Spleen (tissue), 11 donors: ENCODE measurements at regions not wholly inside any gene's neighbourhood (a gene's known extent, or its start where the extent isn't known, plus 50 kb on each side); places are given as distances from the start of the nearest gene placed in this dataset.

Source experiments
- DNase-seq: peaks from one replicate; pipeline ENCODE4 v3.0.0-alpha.2; 2020
- H3K27ac ChIP-seq, 8 donors: fragments of 200-600 bp; sonication (generic) in 7 of 8; 1 replicate in 4 of 8; 2 replicates in 4 of 8; pipeline versions ENCODE4 v1.5.0 to v1.8.0; 2016 to 2021; ENCODE audit warnings: inconsistent platforms in 4 of 8, mild to moderate bottlenecking in 4 of 8, moderate library complexity in 1 of 8
- H3K27me3 ChIP-seq, 7 donors: fragments of 200-600 bp; sonication (generic) in 6 of 7; replicated peaks in 1 of 7; 1 replicate in 4 of 7; 2 replicates in 3 of 7; pipeline versions ENCODE4 v1.5.0 to v1.8.0; 2016 to 2021; ENCODE audit warnings: inconsistent platforms in 3 of 7, mild to moderate bottlenecking in 1 of 7
- H3K36me3 ChIP-seq, 6 donors: fragments of 200-600 bp; sonication (generic) in 5 of 6; 1 replicate in 4 of 6; 2 replicates in 2 of 6; pipeline versions ENCODE4 v1.5.0 to v1.8.0; 2016 to 2021; ENCODE audit warnings: inconsistent platforms in 2 of 6
- H3K4me1 ChIP-seq, 6 donors: fragments of 200-600 bp; sonication (generic) in 5 of 6; 1 replicate in 3 of 6; 2 replicates in 3 of 6; pipeline versions ENCODE4 v1.5.0 to v1.8.0; 2016 to 2021; ENCODE audit warnings: inconsistent platforms in 3 of 6
- H3K4me3 ChIP-seq, 8 donors: fragments of 200-600 bp; sonication (generic) in 7 of 8; 1 replicate in 4 of 8; 2 replicates in 4 of 8; pipeline versions ENCODE4 v1.5.0 to v1.8.0; 2016 to 2021; ENCODE audit warnings: inconsistent platforms in 4 of 8, mild to moderate bottlenecking in 4 of 8, moderate library complexity in 2 of 8
- H3K9me3 ChIP-seq, 8 donors: fragments of 200-600 bp; sonication (generic) in 7 of 8; 1 replicate in 4 of 8; 2 replicates in 4 of 8; pipeline versions ENCODE4 v1.5.0 to v1.8.0; 2016 to 2021; ENCODE audit warnings: inconsistent platforms in 4 of 8
- CTCF ChIP-seq, 11 experiments: fragments of 200-600 bp in 7 of 11; fragments of 450-650 bp in 4 of 11; sonication (generic) in 4 of 11; IDR thresholded peaks in 8 of 11; conservative IDR thresholded peaks in 3 of 11; 1 replicate in 7 of 11; 2 replicates in 4 of 11; pipeline versions ENCODE4 v1.4.0 to v1.8.0; 2016 to 2021; ENCODE audit warnings: antibody characterized with exemption in 11 of 11, inconsistent platforms in 4 of 11, mild to moderate bottlenecking in 1 of 11
- POLR2A ChIP-seq, 3 donors: fragments of 450-650 bp; IDR thresholded peaks; one replicate each; pipeline ENCODE4 v1.5.1; 2017; ENCODE audit warnings: antibody characterized with exemption in 3 of 3, mild to moderate bottlenecking in 1 of 3
- POLR2AphosphoS5 ChIP-seq, 3 donors: sonication (generic); formaldehyde crosslinking; IDR thresholded peaks; one replicate each; pipeline ENCODE4 v1.5.1; 2017; ENCODE audit warnings: antibody characterized with exemption in 3 of 3
- WGBS, 5 donors: extraction: QIAGEN DNeasy Blood & Tissue Kit in 3 of 5; methylation state at CpG; one replicate each; pipeline versions ENCODE4 v1.1.5 to v1.1.7; 2013 to 2018; 5-methylcytosine and 5-hydroxymethylcytosine counted together
- intact Hi-C: fragments of 100-400 bp; cut with DNase I; formaldehyde crosslinking; loops from one replicate; pipeline ENCODE4 v1.15.0; 2023; ENCODE audit warnings: low total_unique reads
- donor health status: healthy with polysubstance abuse.
- donor health status: DM: no; HTN: no; CAD: no; lungs with moderate emphysema.
- donor health status: DM: no; HTN: no; CAD: no.
- donor health status: Bipolar disorder and iron deficiency.
- donor health status: healthy.
- donor health status: DM: no; HTN: no; CAD: no.
- donor health status: DM: yes; HTN: yes; CAD: no.

- Histone ChIP-seq H3K27ac (peak overlapping the region in 2 of 8 donors; percentile 2 to 68), H3K27me3 (no peaks in the 10 kb centered on the region), H3K4me3 (no peak overlapping the region), H3K36me3 (no peaks in the 10 kb centered on the region), H3K4me1 (peaks cover 0 to 24% (median 4%) of the 10 kb centered on the region in 6 donors), H3K9me3 (no peaks in the 10 kb centered on the region)
- intact Hi-C loops: no loop called here
- no peak for DNase-seq
- TF ChIP-seq CTCF (IDR thresholded peaks at IDR 0.05 in 8 of 11, conservative IDR thresholded peaks at IDR 0.05 in 3 of 11): no peak
- TF ChIP-seq POLR2A (IDR thresholded peaks at IDR 0.05): no peak
- no peak for TF ChIP-seq POLR2AphosphoS5 (IDR thresholded peaks at IDR 0.05)
Measured at GRCh38 chr5:158466191-158466590, 607.2 kb upstream of the CLINT1 start.

- TF ChIP-seq POLR2AphosphoS5 (IDR thresholded peaks at IDR 0.05): no peak
- TF ChIP-seq POLR2A (IDR thresholded peaks at IDR 0.05): no peak
- no peak for TF ChIP-seq CTCF (IDR thresholded peaks at IDR 0.05 in 8 of 11, conservative IDR thresholded peaks at IDR 0.05 in 3 of 11)
- H3K4me1 ChIP-seq: peaks cover 0 to 24% (median 4%) of the 10 kb centered on the region in 6 donors
- WGBS, 5 donors: 86 to 96% (median 93%) methylated on average over 6 of the region's 6 CpGs
- no peaks in the 10 kb centered on the region for H3K27me3 ChIP-seq
- DNase-seq: no peak
- no peak overlapping the region for H3K4me3 ChIP-seq
- intact Hi-C loops: no loop called here
- H3K36me3 ChIP-seq: no peaks in the 10 kb centered on the region
- no peaks in the 10 kb centered on the region for H3K9me3 ChIP-seq
- peak overlapping the region in 1 of 8 donors; percentile 68 for H3K27ac ChIP-seq
Measured at GRCh38 chr5:158465086-158465972, 606.4 kb upstream of the CLINT1 start.

- Histone ChIP-seq H3K36me3 (no peaks in the 10 kb centered on the region), H3K9me3 (no peaks in the 10 kb centered on the region), H3K27me3 (no peaks in the 10 kb centered on the region), H3K4me1 (peaks cover 0 to 24% (median 4%) of the 10 kb centered on the region in 6 donors), H3K27ac (peak overlapping the region in 1 of 8 donors; percentile 68), H3K4me3 (no peak overlapping the region)
- intact Hi-C loops: no loop called here
- no peak for DNase-seq
- TF ChIP-seq POLR2A (IDR thresholded peaks at IDR 0.05): no peak
- TF ChIP-seq CTCF (IDR thresholded peaks at IDR 0.05 in 8 of 11, conservative IDR thresholded peaks at IDR 0.05 in 3 of 11): no peak
- TF ChIP-seq POLR2AphosphoS5 (IDR thresholded peaks at IDR 0.05): no peak
- WGBS, 5 donors: 79 to 94% (median 88%) methylated on average over 1 of the region's 1 CpG
Measured at GRCh38 chr5:158464383-158464782, 605.4 kb upstream of the CLINT1 start.

GRCh38 chr5:158463938-158464337 lies 605.0 kb upstream of the CLINT1 start:
- WGBS, 5 donors: 32 to 79% (median 57%) methylated on average over 4 of the region's 4 CpGs

More at GRCh38 chr5:158463938-158464337, 605.0 kb upstream of the CLINT1 start:
- Histone ChIP-seq H3K4me1 (peaks cover 0 to 24% (median 4%) of the 10 kb centered on the region in 6 donors), H3K36me3 (no peaks in the 10 kb centered on the region), H3K27me3 (no peaks in the 10 kb centered on the region), H3K4me3 (no peak overlapping the region), H3K9me3 (no peaks in the 10 kb centered on the region), H3K27ac (peak overlapping the region in 1 of 8 donors; percentile 68)
- DNase-seq: no peak
- no peak for TF ChIP-seq CTCF (IDR thresholded peaks at IDR 0.05 in 8 of 11, conservative IDR thresholded peaks at IDR 0.05 in 3 of 11)
- TF ChIP-seq POLR2A (IDR thresholded peaks at IDR 0.05): no peak
- no peak for TF ChIP-seq POLR2AphosphoS5 (IDR thresholded peaks at IDR 0.05)
- intact Hi-C loops: no loop called here
